ENCODE measurements at regions not wholly inside any gene's neighbourhood (a gene's known extent, or its start where the extent isn't known, plus 50 kb on each side); places are given as distances from the start of the nearest gene placed in this dataset.
"Not testable (repeated sequence)": the region's sequence is repeated elsewhere in the genome, so short reads cannot be mapped to it uniquely, and the experiment has no call there.

DNA sequence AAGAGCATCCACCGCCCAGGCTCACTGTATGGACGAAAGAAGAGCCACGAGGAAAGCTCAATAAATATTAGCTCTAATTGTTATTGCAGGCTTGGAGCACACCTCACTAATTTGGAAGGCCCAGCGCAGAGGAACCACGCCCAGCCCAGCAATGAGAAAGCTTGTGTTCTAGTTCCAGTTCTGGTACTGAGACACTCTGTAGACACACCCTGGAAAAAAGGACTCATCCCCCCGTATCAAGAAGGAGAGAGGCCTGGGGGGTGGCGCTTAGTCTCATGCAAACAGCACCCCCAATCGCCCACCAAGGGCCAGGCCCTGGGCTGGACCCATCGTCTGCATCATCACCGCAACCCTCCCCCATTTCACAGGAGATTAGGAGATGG lies 156.9 kb downstream of the BMP7 start:
- no peak for DNase-seq
- Histone ChIP-seq H3K4me3 (no peak overlapping the region), H3K4me1 (no peaks in the 10 kb centered on the region), H3K27ac (no peak overlapping the region), H3K36me3 (no peaks in the 10 kb centered on the region), H3K27me3 (replicated peaks in 1 of 7) (peaks cover 0 to 20% (median 0%) of the 10 kb centered on the region in 7 donors), H3K9me3 (peaks cover 0 to 4% (median 0%) of the 10 kb centered on the region in 8 donors)
- intact Hi-C loops (cut with DNase I; ENCODE audit: low total_unique reads), result no loop called here
- TF ChIP-seq POLR2AphosphoS5 (IDR thresholded peaks at IDR 0.05), result no peak
- no peak for TF ChIP-seq POLR2A (IDR thresholded peaks at IDR 0.05)
- TF ChIP-seq, protein P1, sequence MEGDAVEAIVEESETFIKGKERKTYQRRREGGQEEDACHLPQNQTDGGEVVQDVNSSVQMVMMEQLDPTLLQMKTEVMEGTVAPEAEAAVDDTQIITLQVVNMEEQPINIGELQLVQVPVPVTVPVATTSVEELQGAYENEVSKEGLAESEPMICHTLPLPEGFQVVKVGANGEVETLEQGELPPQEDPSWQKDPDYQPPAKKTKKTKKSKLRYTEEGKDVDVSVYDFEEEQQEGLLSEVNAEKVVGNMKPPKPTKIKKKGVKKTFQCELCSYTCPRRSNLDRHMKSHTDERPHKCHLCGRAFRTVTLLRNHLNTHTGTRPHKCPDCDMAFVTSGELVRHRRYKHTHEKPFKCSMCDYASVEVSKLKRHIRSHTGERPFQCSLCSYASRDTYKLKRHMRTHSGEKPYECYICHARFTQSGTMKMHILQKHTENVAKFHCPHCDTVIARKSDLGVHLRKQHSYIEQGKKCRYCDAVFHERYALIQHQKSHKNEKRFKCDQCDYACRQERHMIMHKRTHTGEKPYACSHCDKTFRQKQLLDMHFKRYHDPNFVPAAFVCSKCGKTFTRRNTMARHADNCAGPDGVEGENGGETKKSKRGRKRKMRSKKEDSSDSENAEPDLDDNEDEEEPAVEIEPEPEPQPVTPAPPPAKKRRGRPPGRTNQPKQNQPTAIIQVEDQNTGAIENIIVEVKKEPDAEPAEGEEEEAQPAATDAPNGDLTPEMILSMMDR (IDR thresholded peaks at IDR 0.05 in 8 of 11, conservative IDR thresholded peaks at IDR 0.05 in 3 of 11), result no peak
- 75 to 89% (median 81%) methylated on average over 9 to 10 of the region's 10 CpGs for WGBS, 5 donors

DNA sequence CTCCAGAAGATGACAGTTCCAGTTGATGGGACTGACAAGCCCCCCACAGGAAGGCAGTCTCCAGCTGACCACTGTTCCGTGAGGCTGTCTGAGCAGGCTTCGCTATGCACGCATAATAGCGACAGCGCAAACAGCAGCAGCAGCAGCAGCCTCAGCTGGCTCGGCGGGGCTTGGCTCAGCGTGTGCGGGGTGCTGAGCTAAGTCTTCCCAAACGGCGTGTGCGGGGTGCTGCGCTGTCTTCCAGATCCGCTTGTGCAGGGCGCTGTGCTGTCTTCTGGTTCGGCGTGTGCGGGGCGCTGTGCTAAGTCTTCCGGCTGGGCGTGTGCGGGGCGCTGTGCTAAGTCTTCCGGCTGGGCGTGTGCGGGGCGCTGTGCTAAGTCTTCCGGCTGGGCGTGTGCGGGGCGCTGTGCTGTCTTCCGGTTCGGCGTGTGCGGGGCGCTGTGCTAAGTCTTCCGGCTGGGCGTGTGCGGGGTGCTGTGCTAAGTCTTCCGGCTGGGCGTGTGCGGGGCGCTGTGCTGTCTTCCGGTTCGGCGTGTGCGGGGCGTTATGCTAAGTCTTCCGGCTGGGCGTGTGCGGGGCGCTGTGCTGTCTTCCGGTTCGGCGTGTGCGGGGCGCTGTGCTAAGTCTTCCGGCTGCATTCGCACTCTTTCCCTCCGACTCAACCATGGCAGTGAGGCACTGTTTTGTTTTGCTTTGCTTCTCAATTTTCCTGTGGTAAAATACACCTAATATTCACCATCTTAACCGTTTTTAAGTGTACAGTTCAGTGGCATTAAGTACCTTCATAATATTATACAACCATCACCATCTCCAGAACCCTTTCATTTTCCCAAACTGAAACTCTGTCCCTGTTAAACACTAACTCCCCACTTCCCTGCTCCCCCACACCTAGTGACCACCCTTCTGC lies 156.1 kb downstream of the BMP7 start:
- H3K36me3 ChIP-seq; H3K4me3 ChIP-seq; H3K4me1 ChIP-seq; H3K9me3 ChIP-seq; intact Hi-C loops (cut with DNase I; ENCODE audit: low total_unique reads); DNase-seq; H3K27ac ChIP-seq: not testable (repeated sequence)
- H3K27me3 ChIP-seq (replicated peaks in 1 of 7), result peaks cover 0 to 24% (median 0%) of the 10 kb centered on the region in 7 donors
- 91 to 97% (median 96%) methylated on average over 22 to 57 of the region's 61 CpGs for WGBS, 5 donors

DNA sequence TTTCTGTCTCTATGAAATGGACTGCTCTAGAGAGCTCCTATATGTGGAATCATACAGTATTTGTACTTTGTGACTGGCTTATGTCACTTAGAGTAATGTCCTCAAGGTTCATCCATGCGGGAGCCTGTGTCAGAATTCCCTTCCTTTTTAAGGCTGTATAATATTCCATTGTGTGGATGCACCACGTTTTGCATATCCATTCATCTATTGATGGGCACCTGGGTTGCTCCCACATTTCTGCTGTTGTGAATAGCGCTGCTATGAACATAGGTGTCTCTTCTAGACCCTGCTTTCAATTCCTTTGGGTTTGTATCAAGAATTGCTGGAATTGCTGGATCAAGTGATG lies 155.4 kb downstream of the BMP7 start:
- no peak for DNase-seq
- TF ChIP-seq, protein P1 (IDR thresholded peaks at IDR 0.05 in 8 of 11, conservative IDR thresholded peaks at IDR 0.05 in 3 of 11), result no peak
- TF ChIP-seq POLR2AphosphoS5 (IDR thresholded peaks at IDR 0.05) (no peak), POLR2A (IDR thresholded peaks at IDR 0.05) (no peak)
- no peaks in the 10 kb centered on the region for H3K36me3 ChIP-seq
- no peak overlapping the region for H3K27ac ChIP-seq
- intact Hi-C loops (cut with DNase I; ENCODE audit: low total_unique reads), result no loop called here
- H3K4me1 ChIP-seq, result no peaks in the 10 kb centered on the region
- no peak overlapping the region for H3K4me3 ChIP-seq
- 77 to 87% (median 81%) methylated on average over 3 of the region's 3 CpGs for WGBS, 5 donors
- H3K27me3 ChIP-seq (replicated peaks in 1 of 7), result peaks cover 0 to 23% (median 0%) of the 10 kb centered on the region in 7 donors
- H3K9me3 ChIP-seq, result peaks cover 0 to 4% (median 0%) of the 10 kb centered on the region in 8 donors

DNA sequence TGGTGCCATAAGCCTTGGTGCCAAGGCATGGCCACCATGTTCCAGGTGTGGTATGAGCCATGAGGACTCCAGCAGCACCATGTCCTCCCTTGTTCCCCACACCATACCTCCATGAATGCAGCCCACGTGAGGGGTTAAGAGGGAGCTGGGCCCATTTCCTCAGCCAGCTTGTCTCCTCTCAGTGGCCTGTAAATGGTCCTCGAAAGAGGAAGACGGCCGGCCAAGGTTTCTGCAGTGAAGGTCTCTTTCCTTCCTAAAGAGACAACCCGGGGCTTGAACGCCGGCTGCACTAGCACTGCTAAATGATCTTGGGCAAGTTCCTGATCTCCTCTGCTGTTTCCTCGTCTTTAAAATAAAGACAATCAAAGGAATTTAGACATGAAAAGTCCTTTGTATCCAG lies 154.0 kb downstream of the BMP7 start:
- Histone ChIP-seq H3K4me3 (no peak overlapping the region), H3K27me3 (replicated peaks in 1 of 7) (peaks cover 0 to 14% (median 0%) of the 10 kb centered on the region in 7 donors), H3K27ac (no peak overlapping the region), H3K36me3 (no peaks in the 10 kb centered on the region), H3K4me1 (no peaks in the 10 kb centered on the region), H3K9me3 (peaks cover 0 to 4% (median 0%) of the 10 kb centered on the region in 8 donors)
- no peak for DNase-seq
- intact Hi-C loops (cut with DNase I; ENCODE audit: low total_unique reads), result no loop called here
- TF ChIP-seq POLR2A (IDR thresholded peaks at IDR 0.05) (no peak), POLR2AphosphoS5 (IDR thresholded peaks at IDR 0.05) (no peak)
- TF ChIP-seq, protein P1 (IDR thresholded peaks at IDR 0.05 in 8 of 11, conservative IDR thresholded peaks at IDR 0.05 in 3 of 11), result no peak
- WGBS, 5 donors, result 43 to 59% (median 54%) methylated on average over 8 of the region's 8 CpGs
